HAP-1 (cell line): ENCODE measurements at regions not wholly inside any gene's neighbourhood (a gene's known extent, or its start where the extent isn't known, plus 50 kb on each side); places are given as distances from the start of the nearest gene placed in this dataset.

ENCODE experiments used
- DNase-seq, 2 experiments: peaks; one replicate each; pipeline ENCODE4 v3.0.0-alpha.2; 2016 to 2020; ENCODE audit warnings: low spot score in 2 of 2
- H3K27me3 ChIP-seq: fragments of 250-450 bp; sonication (Bioruptor Pico); 2 replicates; pipeline ENCODE4 v1.5.1; 2020; ENCODE audit warnings: low read depth, mild to moderate bottlenecking, moderate library complexity
- H3K36me3 ChIP-seq: fragments of 250-450 bp; sonication (Bioruptor Pico); replicated peaks from 2 replicates; pipeline ENCODE4 v1.5.1; 2020; ENCODE audit warnings: mild to moderate bottlenecking
- H3K4me1 ChIP-seq: fragments of 250-450 bp; sonication (Bioruptor Pico); 2 replicates; pipeline ENCODE4 v1.5.1; 2020; ENCODE audit warnings: mild to moderate bottlenecking
- H3K4me3 ChIP-seq: fragments of 250-450 bp; sonication (Bioruptor Pico); 2 replicates; pipeline ENCODE4 v1.5.1; 2020; ENCODE audit warnings: mild to moderate bottlenecking, moderate library complexity
- H3K9me3 ChIP-seq: fragments of 250-450 bp; sonication (Bioruptor Pico); 2 replicates; pipeline ENCODE4 v1.5.1; 2020; ENCODE audit warnings: mild to moderate bottlenecking, moderate library complexity
- in situ Hi-C: fragments of 300-500 bp; cut with MboI; formaldehyde crosslinking; loops from 3 replicates; pipeline ENCODE4 v1.14.3; 2020; ENCODE audit warnings: low sequenced_read_pairs, inconsistent platforms, mixed read lengths

DNA sequence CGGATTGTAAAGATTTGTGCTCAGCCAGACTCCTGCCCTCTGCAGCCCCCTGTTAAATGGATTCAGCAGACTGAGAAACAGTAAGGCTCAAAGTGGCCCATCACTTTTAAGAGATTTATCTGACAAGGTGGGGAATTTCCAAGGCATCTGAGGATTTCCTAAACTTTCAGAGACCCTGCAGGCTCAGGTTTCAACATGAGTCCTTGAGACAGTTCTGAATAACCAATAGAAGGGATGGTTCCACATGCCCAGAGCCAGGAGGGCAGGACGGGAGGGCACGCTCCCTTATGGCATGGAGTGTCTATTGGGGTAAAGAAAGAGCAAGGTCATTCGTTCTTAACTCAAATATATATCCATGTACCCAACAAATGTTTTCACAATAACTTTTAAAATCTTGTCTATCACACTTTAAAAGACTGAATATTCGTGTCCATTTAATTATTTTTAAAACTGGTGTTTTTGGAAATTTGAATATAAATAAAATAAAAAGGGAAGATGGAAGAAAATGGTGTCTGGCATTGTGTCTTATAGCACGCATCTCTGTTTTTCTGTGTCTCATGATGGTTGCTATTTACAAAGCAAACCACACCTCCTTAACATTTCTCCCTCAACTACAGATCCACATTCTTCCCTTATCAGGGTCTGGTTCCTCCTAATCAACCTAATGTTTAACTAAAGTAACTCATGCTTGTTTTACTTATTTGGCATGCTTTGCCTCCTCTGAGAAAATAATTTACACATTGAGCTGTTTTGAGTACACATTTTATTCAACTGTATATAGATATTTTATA, 56.0 kb upstream of the DSG1 start:
- in situ Hi-C loops: no loop called here

DNA sequence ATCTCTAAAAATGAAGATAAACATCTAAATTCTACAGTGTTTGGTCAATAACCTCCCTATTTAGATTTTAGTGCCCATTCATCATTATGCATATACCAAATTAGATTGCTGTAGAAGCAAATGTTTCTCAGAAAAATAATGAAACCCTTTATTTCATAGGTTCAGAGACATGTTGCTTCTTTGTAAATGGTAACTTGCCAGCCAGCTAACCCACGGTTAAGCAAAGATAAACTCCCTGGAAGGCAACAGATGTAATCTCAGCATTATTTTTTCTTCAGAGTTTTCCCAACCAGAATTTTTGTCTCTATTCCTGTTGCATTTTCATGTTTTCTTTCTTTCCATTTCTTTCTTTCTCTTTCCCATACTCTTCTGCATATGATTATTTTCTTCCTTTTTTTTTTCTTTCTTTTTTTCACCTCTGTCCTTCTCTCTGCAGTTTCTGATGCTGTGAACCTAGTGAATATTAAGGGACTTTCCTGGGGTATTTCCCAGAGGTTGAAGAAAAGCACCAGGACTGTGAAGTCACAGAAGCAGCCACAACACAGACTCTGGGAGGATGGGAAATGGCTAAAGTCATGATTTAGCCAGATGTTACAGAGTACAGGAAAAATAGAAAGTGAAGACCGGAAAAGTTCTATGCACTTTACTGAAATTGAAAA, 50.0 kb upstream of the DSG1 start:
- no peaks in the 10 kb centered on the region for H3K27me3 ChIP-seq
- H3K4me1 ChIP-seq: 0 out of 2 replicates have a peak, but pooled peaks cover 3% of the 10 kb centered on the region
- no peak overlapping the region for H3K4me3 ChIP-seq
- H3K9me3 ChIP-seq: no peaks in the 10 kb centered on the region
- in situ Hi-C loops: no loop called here
- H3K36me3 ChIP-seq: no peaks in the 10 kb centered on the region
- no peak for DNase-seq

More for the DNA sequence above, 56.0 kb upstream of the DSG1 start:
- Histone ChIP-seq H3K4me3 (no peak overlapping the region), H3K9me3 (no peaks in the 10 kb centered on the region), H3K36me3 (no peaks in the 10 kb centered on the region), H3K27me3 (no peaks in the 10 kb centered on the region), H3K4me1 (0 out of 2 replicates have a peak, but pooled peaks cover 3% of the 10 kb centered on the region)
- DNase-seq: no peak
